Stimulated activated CD4-positive, alpha-beta T cell treated with anti-CD3 and anti-CD28 coated beads, Interleukin-1b, Interleukin-23, amount 100 ng/mL, for 24 hours (primary cell): ENCODE measurements at regions not wholly inside any gene's neighbourhood (a gene's known extent, or its start where the extent isn't known, plus 50 kb on each side); places are given as distances from the start of the nearest gene placed in this dataset.
"Not testable (repeated sequence)": the region's sequence is repeated elsewhere in the genome, so short reads cannot be mapped to it uniquely, and the experiment has no call there.

Experiments used
- DNase-seq, 4 experiments: peaks; one replicate each; pipeline ENCODE4 v3.0.0-alpha.2; 2020; ENCODE audit warnings: low read depth in 4 of 4, low spot score in 1 of 4

DNA sequence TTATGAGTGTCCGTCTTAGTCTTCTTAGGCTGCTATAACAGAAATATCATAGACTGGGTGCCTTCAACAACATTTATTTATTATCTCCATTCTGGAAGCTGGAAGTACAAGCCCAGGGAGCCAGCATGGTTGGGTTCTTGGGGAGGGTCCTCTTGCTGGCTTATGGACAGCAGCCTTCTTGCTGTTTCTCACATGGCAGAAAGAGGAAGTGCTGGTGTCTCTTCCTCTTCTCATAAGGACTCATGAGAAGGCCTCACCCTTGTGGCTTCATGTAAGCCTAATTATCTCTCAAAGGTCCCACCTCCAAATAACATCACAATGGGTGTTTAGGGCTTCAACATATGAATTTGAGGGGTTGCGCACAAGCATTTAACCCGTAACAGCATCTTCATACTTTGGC is 207.0 kb upstream of the COX10 start:
- DNase-seq: no peak

GRCh38 chr17:13863436-13863835 is 205.9 kb upstream of the COX10 start:
- DNase-seq: no peak

GRCh38 chr17:13864521-13864920 is 204.8 kb upstream of the COX10 start:
- no peak for DNase-seq

DNA sequence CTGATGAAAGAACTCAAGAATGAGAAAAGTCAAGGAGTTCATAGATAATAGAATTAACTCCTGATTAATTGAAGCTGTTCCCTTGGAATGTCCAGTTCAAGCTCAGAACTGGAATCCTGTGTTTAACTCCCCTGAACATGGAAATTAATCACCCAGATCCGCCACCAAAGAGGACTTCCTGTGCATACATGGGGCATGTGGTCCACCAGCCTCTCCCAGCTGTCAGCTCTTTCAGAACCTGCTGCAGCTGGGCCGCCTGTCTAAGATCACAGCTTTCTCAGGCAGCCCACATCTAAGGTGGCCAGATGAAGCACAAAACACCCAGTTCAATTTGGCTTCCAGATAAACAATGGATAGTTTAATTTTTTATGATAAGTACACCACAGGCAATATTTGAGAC is 203.7 kb upstream of the COX10 start:
- no peak for DNase-seq

GRCh38 chr17:13869331-13869940 is 199.9 kb upstream of the COX10 start:
- DNase-seq: no peak

GRCh38 chr17:13871261-13871660 is 198.0 kb upstream of the COX10 start:
- no peak for DNase-seq

DNA sequence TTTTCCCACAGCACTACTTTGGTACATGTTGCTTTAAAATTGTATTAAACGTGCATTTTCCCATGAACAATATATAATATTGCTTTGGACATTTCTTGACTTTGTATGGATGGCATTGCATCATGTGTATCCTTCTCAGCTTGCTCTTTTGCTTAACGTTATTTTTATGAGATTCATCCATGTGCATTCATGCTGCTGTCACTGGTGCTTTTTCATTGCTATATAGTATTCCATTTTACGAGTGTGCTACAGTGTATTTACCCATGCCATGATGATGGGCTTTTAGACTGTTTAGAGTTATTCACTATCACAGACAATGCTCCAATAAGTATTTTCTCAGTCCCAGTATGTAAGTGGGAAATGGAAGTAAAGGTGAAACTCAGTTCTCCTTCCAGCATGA is 195.2 kb upstream of the COX10 start:
- no peak for DNase-seq

DNA sequence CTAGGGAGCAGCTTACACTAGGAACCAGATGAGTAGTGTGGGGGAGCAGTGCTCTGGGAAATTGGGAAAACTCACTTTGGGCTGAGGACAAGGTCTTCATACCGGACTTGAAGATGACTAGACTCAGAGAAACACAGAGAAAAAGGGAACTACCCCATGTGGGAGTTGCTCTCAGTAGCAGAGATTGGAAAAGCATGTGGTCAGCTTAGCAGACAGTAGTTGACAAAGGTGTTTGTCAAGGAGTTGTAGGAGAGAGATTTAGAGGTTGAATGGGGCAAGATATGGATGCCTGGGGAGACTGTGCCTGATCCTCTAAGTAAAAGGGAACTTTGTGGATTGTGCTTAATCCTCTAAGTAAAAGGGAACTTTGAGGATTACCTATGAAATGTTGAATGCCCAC is 194.5 kb upstream of the COX10 start:
- DNase-seq: no peak

- no peak for DNase-seq
Observed at GRCh38 chr17:13879961-13880466, 189.3 kb upstream of the COX10 start.

DNA sequence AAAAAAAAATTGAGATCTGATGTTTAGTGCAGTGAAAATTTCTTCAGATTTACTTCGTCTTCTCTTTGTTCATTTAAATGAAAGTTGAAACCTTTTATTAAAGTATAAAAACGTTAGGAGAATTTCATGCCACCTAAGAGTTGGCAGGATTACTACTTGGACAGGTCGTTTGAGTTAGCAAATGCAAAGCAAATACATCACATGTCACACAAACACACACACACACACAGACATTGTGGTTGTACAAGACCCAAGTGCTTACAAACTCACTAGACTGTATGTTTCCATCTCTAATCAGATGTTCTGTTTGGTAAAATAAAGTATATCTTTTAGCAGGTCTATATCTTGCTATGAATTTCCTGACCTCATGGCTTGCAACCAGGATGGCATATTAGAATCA is 185.6 kb upstream of the COX10 start:
- no peak for DNase-seq

DNA sequence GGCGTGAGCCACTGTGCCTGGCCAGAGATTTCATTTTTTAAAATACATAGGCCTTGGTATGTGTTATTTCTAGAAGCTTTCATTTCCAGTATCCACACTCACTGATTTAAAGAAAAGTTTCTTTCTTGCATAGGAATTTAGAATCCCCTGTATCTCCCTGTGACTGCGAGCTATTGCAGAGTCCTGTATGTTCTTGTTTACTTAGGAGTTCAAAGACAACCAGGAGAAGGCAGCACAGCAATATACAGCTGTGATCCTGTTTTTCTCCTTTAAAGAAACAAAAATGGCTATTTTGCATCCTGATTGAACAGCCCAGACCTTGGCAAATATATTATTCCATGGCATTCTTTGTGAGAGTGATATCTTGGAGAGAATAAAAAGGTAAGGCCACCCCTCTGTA is 185.0 kb upstream of the COX10 start:
- DNase-seq: no peak

DNA sequence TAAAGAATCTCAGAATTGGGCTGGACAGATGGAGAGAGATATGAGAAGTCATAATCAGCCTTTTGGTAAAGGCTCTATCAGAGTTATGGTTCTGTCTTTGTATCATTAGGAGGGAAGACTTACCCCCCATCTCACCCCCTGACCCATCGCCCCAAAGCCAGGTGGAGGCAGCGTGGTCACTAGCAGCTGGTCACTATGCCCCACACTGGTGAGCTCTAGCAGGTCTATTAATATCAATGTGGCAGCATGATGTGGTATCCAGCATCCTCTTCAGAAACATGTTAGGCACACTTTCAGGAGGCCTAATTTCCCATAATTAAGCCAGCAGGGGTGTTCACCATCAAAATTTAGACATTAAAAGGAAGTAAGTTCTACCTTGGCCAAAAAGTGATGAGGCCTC is 183.8 kb upstream of the COX10 start:
- DNase-seq: no peak

DNA sequence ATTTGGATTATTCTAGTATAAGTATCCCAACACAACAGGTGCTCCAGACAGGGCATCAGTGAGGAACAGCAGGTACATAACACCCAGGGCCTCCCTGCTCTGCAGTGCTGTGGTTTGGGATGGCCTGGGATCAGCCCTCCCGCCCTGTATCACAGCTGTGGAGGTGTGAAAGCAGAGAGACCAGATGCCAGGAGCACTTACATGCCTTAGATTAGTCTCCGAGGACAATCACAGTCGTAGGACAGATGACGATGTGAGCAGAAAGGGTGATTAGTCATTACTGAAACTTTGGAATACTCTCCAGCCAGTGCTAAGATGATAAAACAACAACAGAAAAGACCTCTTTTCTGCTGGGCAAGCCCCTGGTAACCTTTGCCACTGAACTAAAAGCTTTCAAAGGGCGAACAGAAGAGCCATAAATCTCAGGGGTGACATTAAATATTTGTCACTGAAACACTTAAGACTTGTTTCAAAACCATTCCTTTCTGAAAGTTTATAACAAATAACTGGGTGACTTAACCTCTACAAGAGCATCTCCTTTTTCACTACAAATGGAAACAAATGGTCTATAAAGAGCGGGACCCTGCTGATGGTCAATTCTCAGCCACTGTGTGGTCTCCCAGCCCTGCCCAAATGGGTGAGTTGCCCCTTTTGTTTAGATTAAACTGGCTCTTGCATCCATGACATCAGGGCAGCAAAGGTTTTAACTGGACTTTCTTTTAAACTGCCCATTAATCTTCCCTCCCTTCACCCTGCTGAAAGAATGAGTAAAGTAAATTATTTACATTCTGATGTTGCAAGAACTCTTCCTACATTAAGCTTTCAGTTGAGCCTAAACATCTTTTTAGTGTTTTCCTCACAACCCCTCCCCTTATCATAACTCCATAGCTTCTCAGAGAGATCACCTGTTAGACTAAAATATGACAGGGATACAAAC is 183.1 kb upstream of the COX10 start:
- DNase-seq: no peak

DNA sequence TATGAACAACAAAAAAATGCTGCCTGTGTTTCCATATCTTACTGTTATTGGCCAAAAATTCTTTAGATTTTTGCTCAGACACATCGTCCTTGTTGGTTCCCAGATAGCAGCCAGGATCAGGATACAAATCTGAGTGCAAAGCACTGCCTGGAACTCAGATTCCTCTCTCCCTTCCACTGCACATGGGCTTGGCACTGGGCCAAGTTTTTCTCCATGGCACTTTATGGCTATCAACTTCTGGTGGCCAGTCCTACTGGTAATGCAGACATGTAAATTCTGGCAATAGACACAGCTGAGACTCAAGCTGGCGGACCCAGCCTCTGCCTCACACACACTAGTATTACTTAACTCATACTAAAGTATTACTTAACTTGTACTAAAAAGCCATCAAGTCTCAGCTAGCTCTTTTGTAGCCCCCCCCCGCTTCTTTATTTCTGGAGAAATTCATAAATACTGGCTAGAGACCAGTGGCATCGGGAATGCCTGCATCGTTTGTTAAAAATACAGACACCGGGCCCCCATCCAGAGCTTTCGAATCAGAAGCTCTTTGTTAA is 181.2 kb upstream of the COX10 start:
- no peak for DNase-seq

- not testable (repeated sequence) for DNase-seq
Observed at GRCh38 chr17:13908971-13909370, 160.3 kb upstream of the COX10 start.

DNA sequence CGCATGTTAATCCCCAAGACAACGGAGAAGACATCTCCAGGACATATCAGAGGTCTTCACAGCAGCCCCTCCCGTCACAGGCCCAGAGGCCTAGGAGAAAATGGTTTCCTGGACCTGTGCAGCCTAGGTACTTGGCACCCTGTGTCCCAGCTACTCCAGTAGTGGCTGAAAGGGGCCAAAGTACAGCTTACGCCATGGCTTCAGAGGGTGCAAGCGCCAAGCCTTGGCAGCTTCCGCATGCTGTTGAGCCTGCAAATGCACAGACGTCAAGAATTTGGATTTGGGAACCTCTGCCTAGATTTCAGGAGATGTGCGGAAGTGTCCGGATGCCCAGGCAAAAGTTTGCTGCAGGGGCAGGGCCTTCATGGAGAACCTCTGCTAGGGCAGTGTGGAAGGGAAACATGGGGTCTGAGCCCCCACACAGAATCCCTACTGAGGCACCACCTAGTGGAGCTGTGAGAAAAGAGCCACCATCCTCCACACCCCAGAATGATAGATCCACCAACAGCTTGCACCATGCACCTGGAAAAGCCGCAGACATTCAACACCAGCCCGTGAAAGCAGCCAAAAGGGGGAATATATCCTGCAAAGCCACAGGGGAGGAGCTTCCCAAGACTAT is 159.3 kb upstream of the COX10 start:
- DNase-seq: no peak

DNA sequence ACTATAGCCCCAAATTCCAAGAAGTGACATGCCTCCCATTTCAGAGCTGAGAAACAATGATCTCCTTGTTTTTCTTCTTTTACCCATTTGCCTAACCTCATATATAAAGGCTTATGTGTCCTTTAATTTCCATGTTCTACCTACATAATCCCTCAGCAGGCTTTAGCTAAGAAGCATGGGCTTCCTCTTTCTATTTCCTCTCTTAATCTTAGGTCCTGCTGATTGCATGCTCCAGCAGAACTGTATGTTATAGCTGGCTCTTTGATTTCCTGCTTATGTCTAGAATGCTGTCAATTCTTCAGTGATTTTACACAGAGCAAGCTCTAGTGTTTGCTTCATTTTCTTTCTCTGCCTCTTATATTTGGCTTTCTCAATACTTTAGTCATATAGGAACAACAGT is 151.7 kb upstream of the COX10 start:
- no peak for DNase-seq

DNA sequence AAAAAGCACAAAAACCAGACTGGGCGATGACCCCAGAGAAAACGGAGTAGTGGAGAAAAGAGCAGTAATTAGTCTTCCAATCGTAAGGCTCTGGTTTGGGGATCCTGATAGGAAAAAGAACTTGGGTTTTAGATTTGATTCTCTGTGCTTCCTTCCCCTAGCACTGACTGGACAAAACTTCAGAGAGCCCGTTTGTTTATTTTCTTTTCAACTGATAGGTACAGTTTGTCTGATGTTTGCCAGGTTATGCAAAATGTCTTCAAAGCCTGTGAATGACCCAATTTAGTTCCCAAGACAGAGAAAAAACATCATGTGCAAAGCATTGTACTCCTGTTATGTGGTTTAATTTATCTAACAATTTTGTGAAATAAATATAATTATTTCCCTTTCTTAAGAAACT is 151.1 kb upstream of the COX10 start:
- no peak for DNase-seq

- no peak for DNase-seq
Observed at GRCh38 chr17:13919818-13920217, 149.5 kb upstream of the COX10 start.

GRCh38 chr17:13920413-13920812 is 148.9 kb upstream of the COX10 start:
- DNase-seq: no peak

DNA sequence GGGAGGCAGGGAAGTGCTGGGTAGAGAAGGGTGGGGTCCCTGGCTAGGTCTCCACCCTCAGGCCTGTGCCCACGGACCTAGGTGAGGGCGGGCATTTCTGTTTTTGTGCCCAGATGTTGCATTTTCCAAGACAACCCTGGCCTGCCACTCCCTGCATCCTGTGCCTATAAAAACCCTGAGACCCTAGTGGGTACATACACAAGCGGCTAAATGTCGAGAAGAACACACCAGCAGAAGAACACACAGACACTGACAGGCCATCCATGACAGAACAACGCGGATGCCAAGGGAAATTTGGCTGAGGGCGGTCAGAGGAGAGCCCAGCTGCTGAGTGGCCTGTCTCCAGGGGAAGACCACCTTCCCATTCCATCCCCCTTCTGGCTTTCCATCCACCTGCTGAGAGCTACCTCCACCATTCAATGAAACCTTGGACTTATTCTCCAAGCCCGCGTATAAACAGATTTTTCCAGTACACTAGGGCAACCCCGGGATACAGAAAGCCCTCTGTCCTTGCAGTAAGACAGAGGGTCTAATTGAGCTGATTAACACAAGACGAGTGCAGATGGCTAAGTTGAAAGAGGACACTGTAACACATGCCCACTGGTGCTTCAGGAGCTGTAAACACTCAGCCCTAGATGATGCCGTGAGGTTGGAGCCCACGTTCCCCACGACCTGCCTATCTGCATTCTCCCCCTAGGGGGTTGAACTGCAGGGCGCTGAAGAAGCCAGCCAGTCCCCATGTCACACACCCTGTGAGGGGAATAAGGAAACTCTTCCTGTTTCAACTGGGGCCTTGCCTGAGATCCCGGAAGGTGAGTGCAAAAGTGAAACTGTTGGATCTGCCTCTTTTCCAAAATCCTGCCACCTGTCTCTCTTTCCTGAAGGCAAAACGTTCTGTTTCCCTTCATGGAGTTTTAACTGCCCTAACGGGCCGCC is 147.2 kb upstream of the COX10 start:
- no peak for DNase-seq
